ENCODE measurements at regions not wholly inside any gene's neighbourhood (a gene's known extent, or its start where the extent isn't known, plus 50 kb on each side); places are given as distances from the start of the nearest gene placed in this dataset.

DNA sequence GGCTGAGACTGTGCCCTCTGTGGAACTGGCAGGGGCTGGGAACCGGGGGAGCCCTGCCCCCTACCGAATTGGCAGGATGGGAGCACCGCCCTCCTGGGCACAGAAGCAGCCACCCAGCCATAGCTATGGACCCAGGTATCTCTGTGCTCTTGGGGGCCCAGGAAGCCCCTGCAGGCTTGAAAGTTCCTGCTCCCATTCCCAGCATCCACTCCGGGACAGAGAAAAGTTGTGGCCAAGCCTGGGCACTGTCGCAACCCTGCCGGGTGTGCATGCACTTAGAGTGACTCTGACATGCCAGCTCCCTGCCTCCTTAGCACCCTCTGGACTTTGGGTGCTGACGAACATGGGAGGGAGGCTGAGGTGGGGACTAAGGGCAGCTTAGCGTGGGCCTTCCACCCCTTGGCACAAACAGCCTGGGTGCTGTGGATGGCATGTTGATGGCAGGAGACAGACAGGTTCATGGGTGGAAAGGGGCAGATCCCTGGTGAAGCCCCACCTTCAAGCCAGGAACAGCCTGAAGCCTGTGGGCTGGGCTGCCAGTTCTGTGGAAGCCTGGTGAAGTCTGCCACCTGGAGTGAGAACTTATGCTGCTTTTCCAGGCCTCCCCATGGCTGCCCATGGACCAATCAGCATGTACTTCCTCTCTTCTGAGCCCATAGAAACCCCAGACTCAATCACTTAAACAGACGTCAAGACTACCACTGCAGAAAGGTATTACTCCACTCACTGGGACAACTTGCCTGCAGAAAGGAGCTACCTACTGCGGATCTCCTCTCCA is 279.0 kb downstream of the ATXN7L3B start:
- DNase-seq (ENCODE audit: low spot score), result no peak

DNA sequence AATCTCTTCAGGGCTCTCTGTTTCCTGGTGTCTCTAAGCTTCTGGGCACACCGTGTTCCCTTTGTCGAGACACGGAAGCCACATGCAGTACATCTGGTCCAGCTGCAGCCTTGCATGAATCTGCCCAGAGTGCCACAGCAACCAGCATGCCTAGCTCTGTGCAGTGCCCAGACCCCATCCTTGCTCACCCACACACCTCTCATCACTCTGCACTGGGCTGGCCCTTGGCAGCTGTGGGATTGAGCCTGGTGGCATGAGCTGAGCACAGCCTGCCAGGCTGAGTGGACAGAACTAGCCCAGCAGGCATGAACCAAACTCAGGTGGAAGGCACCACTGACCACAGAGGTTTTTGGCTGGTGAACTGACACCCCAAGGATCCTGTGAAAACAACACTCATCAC is 279.9 kb downstream of the ATXN7L3B start:
- no peak for DNase-seq (ENCODE audit: low spot score)

- no peak for DNase-seq (ENCODE audit: low spot score)
Measured at GRCh38 chr12:74818412-74818811, 280.8 kb downstream of the ATXN7L3B start.

DNA sequence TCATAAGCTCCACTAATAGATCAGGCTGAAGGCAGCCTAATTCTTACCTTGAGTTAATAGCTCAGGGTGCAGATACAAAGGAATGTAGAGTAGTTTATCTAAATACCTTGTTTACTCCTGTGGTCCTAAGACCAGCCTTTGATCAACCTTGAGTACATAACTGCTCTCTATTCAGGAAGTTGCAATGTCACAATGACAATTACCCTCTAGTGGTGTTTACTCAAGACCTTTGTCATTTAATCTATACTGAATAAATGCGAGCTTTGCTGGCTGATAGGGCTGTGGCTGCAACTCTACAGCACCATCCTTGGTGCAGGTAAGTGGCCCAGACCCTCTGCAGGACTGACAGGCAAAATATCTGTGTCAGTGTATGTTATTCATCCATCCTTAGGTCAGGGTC is 282.7 kb downstream of the ATXN7L3B start:
- DNase-seq (ENCODE audit: low spot score), result no peak

DNA sequence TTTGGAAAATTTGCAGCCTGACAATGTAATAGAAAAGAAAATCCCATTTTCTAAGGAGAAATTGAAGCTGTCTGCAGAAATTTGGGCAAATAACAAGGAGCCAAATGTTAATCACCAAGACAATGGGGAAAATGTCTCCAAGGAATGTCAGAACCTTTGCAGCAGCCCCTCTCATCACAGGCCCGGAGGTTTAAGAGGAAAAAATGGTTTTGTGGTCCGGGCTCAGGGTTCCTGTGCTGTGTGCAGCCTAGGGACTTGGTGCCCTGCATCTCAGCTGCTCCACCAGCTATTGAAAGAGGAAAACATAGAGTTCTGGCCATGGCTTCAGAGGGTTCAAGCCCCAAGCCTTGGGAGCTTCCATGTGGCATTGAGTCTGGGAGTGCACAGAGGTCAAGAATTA is 298.9 kb downstream of the ATXN7L3B start:
- no peak for DNase-seq (ENCODE audit: low spot score)

DNA sequence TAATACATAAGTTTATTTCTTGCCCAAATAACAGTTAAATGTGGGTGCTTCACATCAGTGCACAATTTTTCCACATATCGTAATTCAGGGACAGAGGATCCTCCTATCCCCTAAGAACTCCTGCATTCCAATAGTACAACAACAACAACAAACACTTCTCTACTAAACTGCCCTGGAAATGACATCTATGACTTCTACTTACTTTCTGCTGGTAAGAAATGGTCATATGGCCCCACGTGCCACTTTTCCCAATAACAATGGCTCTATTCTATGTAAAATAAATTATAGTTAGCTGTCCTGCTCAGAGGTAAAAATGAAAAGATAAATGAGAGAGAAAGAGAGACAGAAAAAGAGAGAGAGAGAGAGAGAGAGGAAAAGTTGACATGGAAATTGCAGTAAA is 308.5 kb downstream of the ATXN7L3B start:
- DNase-seq (ENCODE audit: low spot score), result no peak

DNA sequence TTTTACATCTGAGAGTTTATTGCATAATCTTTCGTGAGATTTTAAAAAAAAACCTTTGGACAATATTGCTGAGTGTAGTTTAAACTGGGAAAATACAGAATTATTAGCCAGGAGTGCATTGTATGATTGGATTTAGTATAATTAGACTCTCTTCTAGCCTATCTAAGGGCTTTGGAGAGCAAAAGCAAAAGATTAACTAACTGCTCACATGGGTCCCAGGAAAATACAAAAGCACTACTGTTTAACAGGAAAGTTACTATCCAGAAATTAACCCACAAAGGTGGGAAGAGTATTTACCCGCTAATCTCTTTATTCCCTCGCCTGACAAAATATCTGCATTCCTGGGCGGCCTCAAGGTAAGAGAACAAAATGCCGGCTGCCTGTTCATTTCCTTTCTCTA is 309.5 kb downstream of the ATXN7L3B start:
- DNase-seq (ENCODE audit: low spot score), result no peak

DNA sequence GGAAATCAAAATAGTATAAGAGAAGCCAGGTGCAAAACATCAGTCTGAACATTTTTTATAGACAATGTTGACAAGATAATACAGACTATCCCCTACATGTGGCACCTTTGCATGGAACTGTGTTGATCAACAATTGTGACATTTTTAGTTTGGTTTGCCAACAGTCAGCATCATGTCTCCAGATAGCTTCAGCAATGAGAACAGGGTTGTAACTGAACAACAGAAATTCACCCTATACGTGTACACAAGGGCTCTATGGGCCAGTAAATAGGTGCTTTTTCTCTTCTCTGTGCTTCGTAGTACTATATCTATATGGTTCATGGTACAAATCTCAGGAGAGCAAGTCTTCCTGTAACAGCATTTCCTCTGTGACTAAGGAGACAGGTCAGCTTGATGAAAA is 310.4 kb downstream of the ATXN7L3B start:
- no peak for DNase-seq (ENCODE audit: low spot score)

GRCh38 chr12:74849801-74850200 is 312.2 kb downstream of the ATXN7L3B start:
- no peak for DNase-seq (ENCODE audit: low spot score)

DNA sequence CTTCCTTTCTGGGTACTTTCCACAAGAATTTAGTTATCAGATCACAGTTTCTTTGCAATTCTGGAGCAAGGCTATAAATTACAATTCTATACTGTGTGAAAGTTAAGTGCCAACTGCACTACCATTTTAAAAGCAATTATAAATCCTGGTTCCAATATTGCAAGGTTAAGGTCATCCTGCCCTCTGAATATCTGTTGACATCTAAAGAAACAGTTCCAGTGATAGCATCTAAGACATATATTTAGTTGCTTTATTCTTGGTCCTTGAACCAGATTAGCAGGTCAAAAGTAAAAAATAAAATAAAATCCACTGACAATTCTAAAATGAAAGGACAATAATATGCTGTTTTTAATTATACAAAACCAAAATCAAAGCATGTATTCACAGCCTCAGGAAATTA is 334.2 kb downstream of the ATXN7L3B start:
- no peak for DNase-seq (ENCODE audit: low spot score)

- DNase-seq (ENCODE audit: low spot score), result no peak
Measured at GRCh38 chr12:74885775-74886174, 323.9 kb downstream of the KCNC2 start.

DNA sequence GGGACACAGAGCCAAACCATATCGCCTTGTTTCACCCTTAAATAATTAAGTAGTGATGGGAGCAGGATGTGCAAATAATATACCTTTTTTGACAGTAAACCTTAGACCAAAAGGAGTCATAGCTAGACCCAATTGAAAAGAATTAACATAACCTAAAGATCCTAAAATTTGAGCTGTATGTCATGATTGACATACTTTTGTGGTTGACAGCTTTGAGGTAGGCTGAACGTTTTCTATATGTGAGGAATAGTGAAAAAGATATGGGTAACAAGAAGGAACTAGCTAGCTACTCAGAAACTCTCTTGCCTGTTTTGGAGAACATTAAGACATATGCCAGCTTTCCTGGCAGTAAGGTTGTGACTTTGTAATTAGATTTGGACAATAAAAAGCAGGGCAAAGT is 320.6 kb downstream of the KCNC2 start:
- no peak for DNase-seq (ENCODE audit: low spot score)

GRCh38 chr12:74889563-74890236 is 319.9 kb downstream of the KCNC2 start:
- no peak for DNase-seq (ENCODE audit: low spot score)

DNA sequence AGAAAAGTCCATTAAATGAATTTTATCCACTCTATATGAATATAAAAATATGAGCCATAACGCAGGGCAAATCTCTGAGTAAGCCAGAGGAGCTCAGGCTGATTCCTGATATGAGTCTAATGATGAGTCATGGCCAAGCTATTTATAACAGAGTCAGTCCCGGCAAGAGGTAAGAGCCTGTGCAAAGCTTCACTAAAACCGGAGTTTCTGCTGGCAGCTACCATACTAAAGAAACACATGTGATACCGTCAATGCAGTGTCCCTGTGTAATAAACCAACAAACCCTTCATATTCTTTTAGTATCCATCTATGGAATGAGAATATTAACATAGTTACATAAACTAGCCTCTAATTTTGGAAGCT is 319.4 kb downstream of the KCNC2 start:
- no peak for DNase-seq (ENCODE audit: low spot score)

GRCh38 chr12:74891083-74891668 is 318.5 kb downstream of the KCNC2 start:
- DNase-seq (ENCODE audit: low spot score), result no peak

DNA sequence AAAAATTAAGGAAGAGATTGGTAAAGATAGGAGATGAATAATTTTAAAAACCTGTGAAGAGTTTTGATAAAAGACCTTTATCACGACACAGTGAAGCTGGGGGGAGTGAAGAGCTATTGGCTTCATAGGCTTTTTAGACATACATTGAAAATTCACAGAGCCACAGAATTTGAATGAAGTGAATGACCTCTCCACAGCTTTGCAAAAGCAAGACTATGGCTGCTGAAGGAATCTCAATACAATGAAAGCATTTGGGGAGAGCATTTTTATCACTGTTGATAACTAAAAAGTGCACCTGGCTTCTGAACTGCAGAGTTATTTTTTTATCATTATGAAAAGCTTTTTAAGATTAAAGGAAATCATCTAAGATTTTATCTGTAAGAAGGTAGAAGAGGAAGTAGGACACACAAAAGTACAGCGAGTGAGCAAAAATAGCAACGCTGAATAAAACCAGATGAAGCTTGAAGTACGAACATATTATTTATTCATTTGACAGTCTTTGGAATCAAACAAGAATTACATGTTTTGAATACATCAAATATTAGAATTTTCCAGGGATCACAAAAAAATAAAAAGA is 317.5 kb downstream of the KCNC2 start:
- DNase-seq (ENCODE audit: low spot score), result no peak

DNA sequence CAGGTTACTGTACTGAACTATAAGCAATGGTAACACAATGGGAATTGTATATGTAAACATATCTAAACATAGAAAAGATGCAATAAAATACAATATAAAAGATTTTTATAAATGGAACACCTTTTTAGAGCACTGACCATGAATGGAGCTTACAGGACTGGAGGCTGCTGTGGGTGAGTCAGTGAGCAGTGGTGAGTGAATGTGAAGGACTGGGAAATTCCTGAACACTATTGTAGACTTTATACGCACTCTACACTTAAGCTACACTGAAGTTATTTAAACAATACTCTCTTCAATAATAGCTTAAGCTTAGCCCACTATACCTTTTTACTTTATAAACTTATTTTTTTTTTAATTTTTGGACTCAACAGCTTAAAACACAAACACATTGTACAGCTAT is 313.5 kb downstream of the KCNC2 start:
- DNase-seq (ENCODE audit: low spot score), result no peak

- no peak for DNase-seq (ENCODE audit: low spot score)
Measured at GRCh38 chr12:74897425-74898211, 312.0 kb downstream of the KCNC2 start.

- no peak for DNase-seq (ENCODE audit: low spot score)
Measured at GRCh38 chr12:74899031-74899829, 310.4 kb downstream of the KCNC2 start.

- no peak for DNase-seq (ENCODE audit: low spot score)
Measured at GRCh38 chr12:74900232-74900631, 309.4 kb downstream of the KCNC2 start.

DNA sequence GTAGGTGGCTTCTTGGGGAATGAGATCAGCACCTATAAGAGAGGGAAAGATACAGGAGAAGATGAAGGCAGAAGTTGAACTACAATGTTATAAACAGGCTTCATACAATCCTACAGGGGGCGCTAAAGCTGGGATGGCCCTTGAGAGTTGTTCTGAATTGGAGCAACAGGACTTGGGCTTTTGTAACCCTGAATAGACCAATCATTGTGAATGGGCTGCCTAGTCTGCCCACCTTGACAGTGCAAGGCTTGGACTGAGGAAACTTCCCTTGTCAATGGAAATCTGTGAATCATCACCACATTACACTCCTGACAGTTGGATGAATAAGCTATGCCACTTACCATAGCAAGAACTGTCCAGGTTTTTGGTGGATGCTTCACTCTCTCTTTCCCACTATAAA is 306.1 kb downstream of the KCNC2 start:
- no peak for DNase-seq (ENCODE audit: low spot score)

GRCh38 chr12:74906224-74906623 is 303.4 kb downstream of the KCNC2 start:
- DNase-seq (ENCODE audit: low spot score), result no peak

Data from D341Med (cell line).